ENCODE measurements at regions not wholly inside any gene's neighbourhood (a gene's known extent, or its start where the extent isn't known, plus 50 kb on each side); places are given as distances from the start of the nearest gene placed in this dataset.

- no peak for DNase-seq
Observed at GRCh38 chr1:56442290-56442877, 137.0 kb downstream of the PLPP3 start.

DNA sequence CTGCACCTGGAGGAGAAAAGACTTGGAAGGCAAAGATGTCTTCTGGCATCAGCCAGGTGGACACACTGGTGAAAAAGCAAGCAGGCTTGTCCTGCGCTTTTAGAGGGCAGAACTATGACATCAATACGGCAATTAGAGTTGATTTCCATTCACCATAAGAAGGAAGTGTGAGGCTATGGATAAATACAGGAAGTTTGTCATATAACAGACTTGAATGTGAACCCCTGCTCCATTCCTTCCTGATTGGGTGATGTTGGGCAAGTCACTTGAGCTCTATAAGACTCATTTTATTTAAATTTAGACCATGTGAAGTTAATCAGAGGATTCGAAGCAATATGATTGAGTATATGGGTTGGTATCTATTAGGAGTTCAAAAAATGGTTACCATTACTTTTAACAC is 137.8 kb downstream of the PLPP3 start:
- no peak for DNase-seq

DNA sequence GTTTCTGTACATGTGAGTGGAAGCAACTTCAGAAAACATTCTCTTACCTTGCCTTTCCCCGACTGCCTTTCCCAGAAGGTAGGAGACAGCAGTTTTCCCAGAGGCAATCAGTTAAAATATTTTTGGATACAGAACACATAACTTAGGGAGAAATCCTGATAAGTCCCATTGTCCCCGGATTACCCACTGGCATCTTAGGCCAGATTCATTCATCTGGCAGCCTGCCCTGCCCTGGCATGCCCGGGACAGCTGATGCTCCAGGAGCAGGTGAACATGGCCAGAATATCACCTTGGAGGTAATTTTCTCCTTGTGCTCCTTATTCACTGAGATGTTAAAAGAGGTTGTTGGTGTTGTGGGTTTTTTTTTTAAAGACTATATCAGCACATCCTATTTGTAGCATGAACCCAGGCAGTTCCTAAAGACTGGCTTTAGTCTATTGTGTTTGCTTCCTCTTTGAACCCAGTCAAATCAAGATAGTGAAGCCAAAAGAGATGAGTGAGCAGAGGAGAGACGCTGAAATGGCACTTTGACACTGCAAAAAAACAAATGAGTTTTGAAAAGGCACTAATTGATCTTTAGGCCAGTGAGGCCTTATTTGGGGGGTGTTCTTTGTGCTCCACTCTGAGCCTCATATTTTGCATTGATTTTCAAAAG is 139.6 kb downstream of the PLPP3 start:
- DNase-seq = no peak

- DNase-seq = no peak
Observed at GRCh38 chr1:56438901-56439551, 140.3 kb downstream of the PLPP3 start.

DNA sequence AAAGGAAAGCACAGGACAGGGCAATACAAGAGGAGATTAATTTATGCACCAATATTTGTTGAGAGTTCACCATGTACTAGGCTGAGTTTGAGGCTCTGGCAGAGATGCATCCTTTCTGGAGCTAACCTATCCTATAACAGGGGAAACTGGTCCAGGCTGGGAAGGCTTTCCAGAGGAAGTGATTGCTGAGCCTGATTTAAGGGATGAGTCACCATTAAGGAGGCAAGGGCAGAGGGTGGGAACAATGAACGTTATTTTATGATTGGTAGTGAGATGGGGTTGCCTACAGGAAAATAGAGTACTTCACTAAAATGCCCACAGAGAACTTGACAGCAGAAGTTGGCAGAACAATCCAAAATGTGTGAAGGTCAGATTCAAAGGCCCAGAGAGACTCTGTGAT is 141.4 kb downstream of the PLPP3 start:
- no peak for DNase-seq

- peak; percentile 86 for DNase-seq
Observed at GRCh38 chr1:56436912-56437417, 142.4 kb downstream of the PLPP3 start.

- DNase-seq = peak; percentile 67
Observed at GRCh38 chr1:56436296-56436695, 143.1 kb downstream of the PLPP3 start.

DNA sequence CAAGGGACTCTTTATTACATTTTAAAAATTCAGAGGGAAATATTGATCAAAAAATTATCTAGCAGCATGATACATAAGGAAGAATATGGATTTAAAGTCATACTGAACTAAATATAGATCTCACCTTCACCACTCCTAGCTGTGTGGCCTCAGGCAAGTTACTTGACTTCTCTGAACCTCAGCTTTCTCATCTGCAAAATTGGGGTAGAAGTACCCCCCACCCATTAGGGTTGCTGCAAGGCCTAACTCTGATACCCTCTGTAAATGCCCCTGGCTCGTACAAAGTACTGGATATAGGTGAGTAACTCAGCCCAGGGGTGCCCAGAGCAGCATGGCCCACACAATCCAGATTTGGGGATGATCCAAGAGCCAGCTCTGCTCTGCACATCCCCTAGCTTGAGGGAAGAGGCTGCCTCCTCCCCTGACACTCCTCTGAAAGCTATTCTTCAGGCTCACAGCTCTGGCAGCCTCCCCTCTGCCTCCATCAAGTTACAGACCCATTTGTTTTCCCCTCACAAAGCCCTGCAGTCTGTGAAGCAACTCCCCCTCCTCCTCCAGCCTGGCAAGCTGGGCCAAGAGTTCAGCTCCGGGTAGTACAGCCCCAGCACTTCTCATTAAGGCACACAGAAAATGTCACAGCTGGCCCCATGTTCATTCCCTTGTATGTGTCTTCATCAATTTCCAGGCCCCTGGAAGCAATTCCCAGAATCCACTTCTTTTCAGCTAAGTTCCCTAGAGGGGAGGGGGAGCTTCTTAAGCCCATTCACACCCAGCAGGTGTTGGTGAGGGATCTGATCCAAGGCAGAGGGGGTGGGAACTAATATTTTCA is 143.7 kb downstream of the PLPP3 start:
- peak; percentile 91 for DNase-seq

- DNase-seq = no peak
Observed at GRCh38 chr1:56434740-56435139, 144.6 kb downstream of the PLPP3 start.

DNA sequence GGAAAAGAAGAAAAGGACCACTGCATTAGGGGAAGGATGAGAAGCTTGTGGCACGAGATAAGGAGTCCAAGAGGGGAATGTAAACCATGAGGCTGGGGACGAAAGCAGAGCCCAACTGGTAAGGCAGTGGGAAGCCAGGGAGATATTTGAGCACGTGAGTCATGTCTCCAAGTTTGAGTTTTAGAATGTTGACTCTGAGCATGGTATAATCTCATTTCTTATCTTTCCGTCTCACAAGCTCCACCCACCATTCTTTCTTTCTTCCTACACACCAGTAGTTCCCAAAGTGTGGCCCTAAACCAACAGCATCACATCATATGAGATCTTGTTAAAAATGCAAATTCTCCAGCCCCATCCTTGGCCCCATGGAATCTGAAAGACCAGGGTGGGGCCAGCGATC is 145.3 kb downstream of the PLPP3 start:
- DNase-seq = no peak

GRCh38 chr1:56433056-56433577 is 146.2 kb downstream of the PLPP3 start:
- DNase-seq = no peak

DNA sequence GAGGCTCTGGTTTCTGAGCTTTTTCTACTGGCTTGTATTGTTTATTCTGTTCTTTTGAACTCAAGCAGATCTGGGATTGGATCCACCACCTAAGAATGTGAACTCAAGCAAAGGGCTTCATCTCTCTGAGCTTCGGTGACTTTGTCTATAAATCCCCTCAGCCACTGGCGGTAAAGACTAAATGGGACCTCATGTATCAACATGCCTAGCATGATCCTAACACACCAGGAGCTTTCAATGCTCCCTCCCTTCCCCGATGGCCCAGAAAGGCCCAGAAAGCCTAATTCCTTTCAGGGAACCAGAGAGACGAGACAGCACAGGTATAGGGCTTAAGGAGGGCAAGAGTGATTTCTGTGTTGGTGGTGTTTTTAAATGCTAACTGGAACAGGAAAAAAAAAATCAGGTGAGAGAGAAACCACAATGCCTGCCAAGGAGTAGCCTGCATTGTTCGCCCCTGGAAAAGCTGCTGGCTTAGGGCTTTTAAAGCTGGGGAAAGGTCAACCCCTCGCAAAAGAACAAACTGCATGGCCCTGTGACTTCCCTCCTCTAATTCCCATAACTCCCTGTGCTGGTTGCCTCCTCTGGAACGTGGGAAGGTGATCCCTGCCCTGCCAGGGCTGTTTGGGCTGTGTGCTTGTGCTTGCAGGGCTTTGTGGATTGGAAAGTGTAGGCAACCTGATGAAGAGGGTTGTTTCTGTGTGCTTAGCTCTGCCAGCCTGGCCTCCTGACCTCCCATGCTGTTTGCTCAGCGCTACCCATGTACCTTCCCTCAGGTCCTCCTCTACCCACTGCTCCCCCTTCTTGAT is 147.0 kb downstream of the PLPP3 start:
- DNase-seq = no peak

DNA sequence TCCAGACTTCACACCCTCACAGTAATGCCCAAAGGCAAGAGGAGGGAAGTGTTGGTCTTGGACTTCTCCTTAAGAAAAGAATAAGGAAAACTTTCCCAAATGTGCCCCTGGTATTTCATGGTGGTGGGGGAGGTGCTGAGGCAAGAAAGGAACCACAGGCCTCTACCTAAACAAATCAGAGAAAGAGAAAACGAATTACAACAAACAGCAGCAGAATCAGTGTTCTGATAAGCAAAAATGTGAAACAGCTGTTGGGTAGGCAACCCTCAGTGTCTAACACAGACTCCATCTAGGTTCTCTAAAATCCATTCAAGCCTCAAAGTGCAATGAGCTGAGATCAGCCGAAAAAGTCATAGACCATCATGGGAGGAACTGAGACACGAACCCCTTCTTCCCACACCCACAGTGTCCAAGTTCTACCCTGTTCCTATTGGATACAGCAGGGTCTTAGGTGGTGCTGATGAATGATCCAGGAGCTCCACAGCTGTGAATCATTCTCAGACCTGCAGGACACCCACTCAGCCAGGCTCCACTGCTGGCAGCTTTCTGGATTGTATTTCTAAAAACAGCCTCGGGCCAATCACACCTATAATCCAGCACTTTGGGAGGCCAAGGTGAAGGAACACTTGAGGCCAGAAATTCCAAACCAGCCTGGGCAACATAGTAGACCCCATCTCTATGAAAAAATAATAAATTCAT is 149.1 kb downstream of the PLPP3 start:
- DNase-seq = no peak

GRCh38 chr1:56429288-56429687 is 150.1 kb downstream of the PLPP3 start:
- no peak for DNase-seq

GRCh38 chr1:56426587-56427381 is 152.6 kb downstream of the PLPP3 start:
- DNase-seq = no peak

- DNase-seq = no peak
Observed at GRCh38 chr1:56425494-56426037, 153.8 kb downstream of the PLPP3 start.

DNA sequence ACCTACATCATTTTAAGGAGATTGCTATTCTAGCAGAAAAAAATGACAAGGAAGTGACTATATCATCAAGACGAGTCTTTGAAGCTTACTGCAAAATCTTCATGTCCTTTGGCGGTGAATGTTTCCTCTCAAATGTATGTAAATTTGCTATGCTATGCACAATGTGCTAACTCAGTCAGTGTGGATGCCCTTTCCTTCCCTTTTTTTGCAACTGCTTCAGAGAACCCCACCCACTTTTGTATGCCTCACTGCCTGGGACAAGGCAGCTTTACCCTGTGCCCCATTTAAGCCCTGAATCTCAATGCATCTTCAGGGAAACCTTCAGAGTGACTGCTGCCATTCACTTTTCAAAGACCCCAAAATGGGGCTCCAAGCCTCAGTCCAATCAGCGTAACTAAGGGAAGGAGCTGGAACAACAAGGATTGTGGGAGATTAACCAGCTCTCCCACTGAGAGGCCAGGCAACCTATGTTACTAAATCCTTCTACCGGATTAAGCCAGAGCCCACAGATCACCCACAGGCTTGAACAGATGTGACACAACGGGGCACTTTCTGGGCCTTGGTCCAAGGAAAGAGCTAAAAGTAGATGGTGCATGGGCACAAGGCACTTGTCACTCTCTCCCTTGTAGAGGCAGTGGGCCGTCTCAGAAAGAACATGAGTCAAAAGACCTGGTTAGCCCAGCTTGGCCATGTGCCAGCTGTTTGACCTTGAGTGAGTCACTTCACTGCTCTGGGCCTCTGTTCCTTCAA is 154.4 kb downstream of the PLPP3 start:
- DNase-seq = no peak

GRCh38 chr1:56423716-56424115 is 155.6 kb downstream of the PLPP3 start:
- DNase-seq = no peak

GRCh38 chr1:56418151-56418631 is 161.2 kb downstream of the PLPP3 start:
- no peak for DNase-seq
